ENCODE measurements at regions not wholly inside any gene's neighbourhood (a gene's known extent, or its start where the extent isn't known, plus 50 kb on each side); places are given as distances from the start of the nearest gene placed in this dataset.
"Not testable (repeated sequence)": the region's sequence is repeated elsewhere in the genome, so short reads cannot be mapped to it uniquely, and the experiment has no call there.

GRCh38 chr1:186761358-186761757 lies 67.4 kb upstream of the PLA2G4A start:
- no peaks in the 10 kb centered on the region for H3K4me1 ChIP-seq (ENCODE audit: insufficient read depth, low read length)
- no peaks in the 10 kb centered on the region; a peak in 1 of 5 replicates for H3K27me3 ChIP-seq (ENCODE audit: control insufficient read depth in 1 of 2, insufficient read depth in 2 of 2, low read length in 2 of 2)
- no peak for TF ChIP-seq ZFX (CRISPR knock-in tag; IDR thresholded peaks at IDR 0.05; ENCODE audit: low read depth)
- TF ChIP-seq ZNF292 (CRISPR knock-in tag; IDR thresholded peaks at IDR 0.05; ENCODE audit: borderline replicate concordance, low read depth), result no peak
- TF ChIP-seq ZBTB8A (CRISPR knock-in tag; IDR thresholded peaks at IDR 0.05; ENCODE audit: borderline replicate concordance, low read depth), result no peak
- TF ChIP-seq SP4 (CRISPR knock-in tag; IDR thresholded peaks at IDR 0.05), result no peak
- TF ChIP-seq RARG (CRISPR knock-in tag; IDR thresholded peaks at IDR 0.05; ENCODE audit: low read depth), result no peak
- TF ChIP-seq RBM22 (optimal IDR thresholded peaks at IDR 0.05; ENCODE audit: low read length), result no peak
- no peaks in the 10 kb centered on the region for H3K9me3 ChIP-seq (ENCODE audit: low read length)
- H3K36me3 ChIP-seq (replicated peaks in 1 of 2; ENCODE audit: control insufficient read depth in 1 of 2, insufficient read depth in 2 of 2, low read length in 2 of 2), result no peaks in the 10 kb centered on the region
- no peak overlapping the region for H3K27ac ChIP-seq (ENCODE audit: extremely low read length, insufficient read depth, low read length)
- H3K4me2 ChIP-seq (ENCODE audit: low read depth, low read length), result no peak overlapping the region
- no peak overlapping the region for H3K9ac ChIP-seq (ENCODE audit: insufficient read depth, low read depth, low read length)
- no peaks in the 10 kb centered on the region; the same call in 1 of the 2 replicates for H4K20me1 ChIP-seq (ENCODE audit: insufficient read depth, low read length)
- no peaks in the 10 kb centered on the region for H3K79me2 ChIP-seq (ENCODE audit: insufficient read depth, low read length)
- ATAC-seq (no peak), DNase-seq (ENCODE audit: low spot score) (no peak), FAIRE-seq (no peak)
- no peak overlapping the region for H2AFZ ChIP-seq (ENCODE audit: low read length)
- POLR2A ChIA-PET, result no interaction called here
- no peak overlapping the region for H3K4me3 ChIP-seq (replicated peaks in 1 of 3; ENCODE audit: insufficient read depth in 1 of 3, low read depth in 2 of 3, low read length in 3 of 3)
- in situ Hi-C loops (cut with HindIII; ENCODE audit: extremely low pct_ligation_motif_present, low pct_unique_long_range_greater_than_20kb) (no loop called here), intact Hi-C loops (cut with micrococcal nuclease; ENCODE audit: unreplicated experiment) (no loop called here)
- no TSS peak for BruUV-seq (replicated peaks)
- CTCF ChIA-PET (ENCODE audit: low intra/inter-chr PET ratio, low total read pairs), result no interaction called here

- no TSS peak for BruUV-seq (replicated peaks)
- WGBS (ENCODE audit: low lambda C conversion rate), result 0% methylated on average over 1 of the region's 1 CpG
Measured at GRCh38 chr1:186760446-186760845, 68.3 kb upstream of the PLA2G4A start.

GRCh38 chr1:186758896-186759606 lies 69.7 kb upstream of the PLA2G4A start:
- H3K4me3 ChIP-seq (replicated peaks in 1 of 3; ENCODE audit: insufficient read depth in 1 of 3, low read depth in 2 of 3, low read length in 3 of 3); H3K4me1 ChIP-seq (ENCODE audit: insufficient read depth, low read length); CTCF ChIA-PET (ENCODE audit: low intra/inter-chr PET ratio, low total read pairs); H3K27ac ChIP-seq (ENCODE audit: extremely low read length, insufficient read depth, low read length); H3K9ac ChIP-seq (ENCODE audit: insufficient read depth, low read depth, low read length); H3K9me3 ChIP-seq (ENCODE audit: low read length); H3K4me2 ChIP-seq (ENCODE audit: low read depth, low read length); BruUV-seq (replicated peaks); DNase-seq (ENCODE audit: low spot score); H3K36me3 ChIP-seq (replicated peaks in 1 of 2; ENCODE audit: control insufficient read depth in 1 of 2, insufficient read depth in 2 of 2, low read length in 2 of 2); intact Hi-C loops (cut with micrococcal nuclease; ENCODE audit: unreplicated experiment); ATAC-seq; H3K27me3 ChIP-seq (ENCODE audit: control insufficient read depth in 1 of 2, insufficient read depth in 2 of 2, low read length in 2 of 2); H2AFZ ChIP-seq (ENCODE audit: low read length); POLR2A ChIA-PET; in situ Hi-C loops (cut with HindIII; ENCODE audit: extremely low pct_ligation_motif_present, low pct_unique_long_range_greater_than_20kb); FAIRE-seq; H4K20me1 ChIP-seq (ENCODE audit: insufficient read depth, low read length); H3K79me2 ChIP-seq (ENCODE audit: insufficient read depth, low read length): not testable (repeated sequence)
- WGBS (ENCODE audit: low lambda C conversion rate), result 42% methylated on average over 6 of the region's 8 CpGs

More at GRCh38 chr1:186760446-186760845, 68.3 kb upstream of the PLA2G4A start:
- intact Hi-C loops (cut with micrococcal nuclease; ENCODE audit: unreplicated experiment), result no loop called here
- no peak overlapping the region for H3K4me2 ChIP-seq (ENCODE audit: low read depth, low read length)
- no peaks in the 10 kb centered on the region for H3K9me3 ChIP-seq (ENCODE audit: low read length)
- no peaks in the 10 kb centered on the region for H3K4me1 ChIP-seq (ENCODE audit: insufficient read depth, low read length)
- in situ Hi-C loops (cut with HindIII; ENCODE audit: extremely low pct_ligation_motif_present, low pct_unique_long_range_greater_than_20kb), result no loop called here
- ATAC-seq (no peak), FAIRE-seq (no peak), DNase-seq (ENCODE audit: low spot score) (no peak)
- no peak overlapping the region for H3K9ac ChIP-seq (ENCODE audit: insufficient read depth, low read depth, low read length)
- TF ChIP-seq HNF1B (CRISPR knock-in tag; IDR thresholded peaks at IDR 0.05) (no peak), GFI1 (CRISPR knock-in tag; IDR thresholded peaks at IDR 0.05; ENCODE audit: borderline replicate concordance) (no peak)
- ChIA-PET POLR2A (no interaction called here), CTCF (ENCODE audit: low intra/inter-chr PET ratio, low total read pairs) (no interaction called here)
- H3K4me3 ChIP-seq (replicated peaks in 1 of 3; ENCODE audit: insufficient read depth in 1 of 3, low read depth in 2 of 3, low read length in 3 of 3), result no peak overlapping the region
- H2AFZ ChIP-seq (ENCODE audit: low read length), result no peak overlapping the region
- no peaks in the 10 kb centered on the region for H3K79me2 ChIP-seq (ENCODE audit: insufficient read depth, low read length)
- H4K20me1 ChIP-seq (ENCODE audit: insufficient read depth, low read length), result no peaks in the 10 kb centered on the region; the same call in 1 of the 2 replicates
- no peaks in the 10 kb centered on the region for H3K36me3 ChIP-seq (replicated peaks in 1 of 2; ENCODE audit: control insufficient read depth in 1 of 2, insufficient read depth in 2 of 2, low read length in 2 of 2)
- H3K27me3 ChIP-seq (ENCODE audit: control insufficient read depth in 1 of 2, insufficient read depth in 2 of 2, low read length in 2 of 2), result no peaks in the 10 kb centered on the region; a peak in 1 of 5 replicates
- no peak overlapping the region for H3K27ac ChIP-seq (ENCODE audit: extremely low read length, insufficient read depth, low read length)
